NCI-H748 (cell line): ENCODE measurements at regions not wholly inside any gene's neighbourhood (a gene's known extent, or its start where the extent isn't known, plus 50 kb on each side); places are given as distances from the start of the nearest gene placed in this dataset.
"Not testable (repeated sequence)": the region's sequence is repeated elsewhere in the genome, so short reads cannot be mapped to it uniquely, and the experiment has no call there.

Experiments
- DNase-seq: peaks from one replicate; lab custom pipeline; 2025; ENCODE audit not compliant: unreplicated experiment; lab: John Stamatoyannopoulos, UW

- DNase-seq, result no peak
Measured at GRCh38 chr5:124054564-124054963, 542.6 kb downstream of the CSNK1G3 start.

- no peak for DNase-seq
Measured at GRCh38 chr5:124053340-124053739, 541.4 kb downstream of the CSNK1G3 start.

- no peak for DNase-seq
Measured at GRCh38 chr5:124052201-124052600, 540.2 kb downstream of the CSNK1G3 start.

- DNase-seq, result no peak
Measured at GRCh38 chr5:124050120-124050770, 538.3 kb downstream of the CSNK1G3 start.

GRCh38 chr5:124045412-124045811 lies 533.4 kb downstream of the CSNK1G3 start:
- DNase-seq, result no peak

GRCh38 chr5:124044613-124045012 lies 532.6 kb downstream of the CSNK1G3 start:
- DNase-seq, result no peak

GRCh38 chr5:124043456-124043855 lies 531.5 kb downstream of the CSNK1G3 start:
- DNase-seq, result peak; percentile 27

GRCh38 chr5:124040799-124041198 lies 528.8 kb downstream of the CSNK1G3 start:
- no peak for DNase-seq

GRCh38 chr5:124039410-124039809 lies 527.4 kb downstream of the CSNK1G3 start:
- DNase-seq, result no peak

- no peak for DNase-seq
Measured at GRCh38 chr5:124036786-124037185, 524.8 kb downstream of the CSNK1G3 start.

- peak; percentile 12 for DNase-seq
Measured at GRCh38 chr5:124034963-124035362, 523.0 kb downstream of the CSNK1G3 start.

- no peak for DNase-seq
Measured at GRCh38 chr5:124034083-124034700, 522.2 kb downstream of the CSNK1G3 start.

GRCh38 chr5:124030043-124030491 lies 518.1 kb downstream of the CSNK1G3 start:
- no peak for DNase-seq

- DNase-seq, result no peak
Measured at GRCh38 chr5:124027441-124027840, 515.5 kb downstream of the CSNK1G3 start.

- no peak for DNase-seq
Measured at GRCh38 chr5:124025306-124025845, 513.4 kb downstream of the CSNK1G3 start.

GRCh38 chr5:124022966-124023365 lies 511.0 kb downstream of the CSNK1G3 start:
- no peak for DNase-seq

GRCh38 chr5:124021776-124022175 lies 509.8 kb downstream of the CSNK1G3 start:
- DNase-seq, result no peak

- DNase-seq, result no peak
Measured at GRCh38 chr5:124021066-124021641, 509.2 kb downstream of the CSNK1G3 start.

GRCh38 chr5:124017321-124017720 lies 505.3 kb downstream of the CSNK1G3 start:
- not testable (repeated sequence) for DNase-seq

GRCh38 chr5:124007675-124008398 lies 495.9 kb downstream of the CSNK1G3 start:
- peak; percentile 67 for DNase-seq

GRCh38 chr5:124001036-124001615 lies 489.1 kb downstream of the CSNK1G3 start:
- DNase-seq, result no peak
